ENCODE measurements at regions not wholly inside any gene's neighbourhood (a gene's known extent, or its start where the extent isn't known, plus 50 kb on each side); places are given as distances from the start of the nearest gene placed in this dataset.

DNA sequence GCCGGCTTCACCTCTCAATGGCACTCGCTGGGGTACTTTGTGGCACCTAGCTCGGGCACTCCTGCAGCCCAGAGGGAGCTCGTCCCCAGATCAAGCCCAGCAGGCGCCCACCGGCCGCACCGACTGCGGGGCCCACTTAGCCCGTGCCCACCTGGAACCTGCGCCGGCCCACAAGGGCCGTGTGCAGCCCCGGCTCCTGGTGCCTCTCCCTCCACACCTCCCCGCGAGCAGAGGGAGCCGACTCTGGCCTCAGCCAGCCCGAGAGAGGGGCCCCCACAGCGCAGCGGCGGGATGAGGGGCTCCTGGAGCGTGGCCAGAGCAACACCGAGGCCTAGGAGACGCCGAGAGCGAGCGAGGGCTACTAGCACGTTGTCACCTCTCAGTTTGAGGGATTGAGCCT lies 82.1 kb upstream of the SHISA3 start:
- TF ChIP-seq, protein P1, sequence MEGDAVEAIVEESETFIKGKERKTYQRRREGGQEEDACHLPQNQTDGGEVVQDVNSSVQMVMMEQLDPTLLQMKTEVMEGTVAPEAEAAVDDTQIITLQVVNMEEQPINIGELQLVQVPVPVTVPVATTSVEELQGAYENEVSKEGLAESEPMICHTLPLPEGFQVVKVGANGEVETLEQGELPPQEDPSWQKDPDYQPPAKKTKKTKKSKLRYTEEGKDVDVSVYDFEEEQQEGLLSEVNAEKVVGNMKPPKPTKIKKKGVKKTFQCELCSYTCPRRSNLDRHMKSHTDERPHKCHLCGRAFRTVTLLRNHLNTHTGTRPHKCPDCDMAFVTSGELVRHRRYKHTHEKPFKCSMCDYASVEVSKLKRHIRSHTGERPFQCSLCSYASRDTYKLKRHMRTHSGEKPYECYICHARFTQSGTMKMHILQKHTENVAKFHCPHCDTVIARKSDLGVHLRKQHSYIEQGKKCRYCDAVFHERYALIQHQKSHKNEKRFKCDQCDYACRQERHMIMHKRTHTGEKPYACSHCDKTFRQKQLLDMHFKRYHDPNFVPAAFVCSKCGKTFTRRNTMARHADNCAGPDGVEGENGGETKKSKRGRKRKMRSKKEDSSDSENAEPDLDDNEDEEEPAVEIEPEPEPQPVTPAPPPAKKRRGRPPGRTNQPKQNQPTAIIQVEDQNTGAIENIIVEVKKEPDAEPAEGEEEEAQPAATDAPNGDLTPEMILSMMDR (conservative IDR thresholded peaks at IDR 0.05; ENCODE audit: low read depth, low read length) = no peak
- DNase-seq (ENCODE audit: low read depth) = no peak
- no peak overlapping the region for H3K4me3 ChIP-seq (ENCODE audit: low read depth, low read length)

GRCh38 chr4:42320822-42321388 lies 76.4 kb upstream of the SHISA3 start:
- TF ChIP-seq, protein P1 (conservative IDR thresholded peaks at IDR 0.05; ENCODE audit: low read depth, low read length) = no peak

DNA sequence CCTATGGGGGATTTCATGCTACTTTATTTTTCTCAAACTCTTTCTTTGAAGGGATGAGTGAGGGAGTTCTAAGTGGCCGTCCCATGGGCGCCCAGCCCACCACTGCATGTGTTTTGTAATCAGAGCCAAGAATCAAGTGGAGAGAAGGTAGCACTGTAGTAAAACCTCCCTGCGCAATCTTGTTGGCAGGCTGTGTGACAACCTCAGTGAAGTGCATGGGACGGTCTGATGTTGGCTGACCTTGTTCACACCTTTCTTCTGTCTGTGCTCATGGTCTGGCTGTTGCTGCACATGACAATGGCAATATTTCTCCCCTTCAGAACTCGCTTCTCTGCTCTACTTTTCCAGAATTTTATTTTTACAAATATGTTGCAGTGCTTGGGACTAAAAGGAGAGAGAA lies 71.2 kb upstream of the SHISA3 start:
- TF ChIP-seq, protein P1 (conservative IDR thresholded peaks at IDR 0.05; ENCODE audit: low read depth, low read length) = no peak
- no peak overlapping the region for H3K4me3 ChIP-seq (ENCODE audit: low read depth, low read length)
- DNase-seq (ENCODE audit: low read depth) = no peak

More at GRCh38 chr4:42320822-42321388, 76.4 kb upstream of the SHISA3 start:
- DNase-seq (ENCODE audit: low read depth) = no peak
- no peak overlapping the region for H3K4me3 ChIP-seq (ENCODE audit: low read depth, low read length)

DNA sequence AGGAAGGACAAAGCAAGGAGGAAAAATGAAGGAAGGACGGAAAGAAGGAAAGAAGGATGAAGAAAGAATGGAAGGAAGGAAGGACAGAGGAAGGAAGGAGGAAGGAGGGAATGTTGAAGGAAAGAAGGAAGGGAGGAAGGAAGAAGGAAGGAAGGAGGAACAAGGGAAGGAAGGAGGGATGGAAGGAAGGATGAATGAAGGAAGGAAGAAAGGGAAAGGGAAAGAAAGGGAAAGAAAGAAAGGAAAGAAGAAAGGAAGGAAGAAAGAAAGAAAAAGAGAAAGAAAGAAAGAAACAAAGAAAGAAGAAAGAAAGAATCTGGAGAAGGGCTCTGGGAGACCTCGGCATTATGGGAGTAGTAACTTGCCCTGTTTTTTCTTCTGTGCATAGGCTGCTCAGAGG lies 70.8 kb upstream of the SHISA3 start:
- no peak overlapping the region for H3K4me3 ChIP-seq (ENCODE audit: low read depth, low read length)
- DNase-seq (ENCODE audit: low read depth) = no peak
- TF ChIP-seq, protein P1 (conservative IDR thresholded peaks at IDR 0.05; ENCODE audit: low read depth, low read length) = no peak

GRCh38 chr4:42327323-42327722 lies 70.0 kb upstream of the SHISA3 start:
- TF ChIP-seq, protein P1 (conservative IDR thresholded peaks at IDR 0.05; ENCODE audit: low read depth, low read length) = no peak
- no peak for DNase-seq (ENCODE audit: low read depth)
- no peak overlapping the region for H3K4me3 ChIP-seq (ENCODE audit: low read depth, low read length)

GRCh38 chr4:42328978-42329377 lies 68.3 kb upstream of the SHISA3 start:
- DNase-seq (ENCODE audit: low read depth) = no peak
- TF ChIP-seq, protein P1 (conservative IDR thresholded peaks at IDR 0.05; ENCODE audit: low read depth, low read length) = no peak
- no peak overlapping the region for H3K4me3 ChIP-seq (ENCODE audit: low read depth, low read length)

GRCh38 chr4:42329421-42329820 lies 67.9 kb upstream of the SHISA3 start:
- TF ChIP-seq, protein P1 (conservative IDR thresholded peaks at IDR 0.05; ENCODE audit: low read depth, low read length) = no peak
- H3K4me3 ChIP-seq (ENCODE audit: low read depth, low read length) = no peak overlapping the region
- DNase-seq (ENCODE audit: low read depth) = no peak
